SU-DHL-6 (cell line): ENCODE measurements at regions not wholly inside any gene's neighbourhood (a gene's known extent, or its start where the extent isn't known, plus 50 kb on each side); places are given as distances from the start of the nearest gene placed in this dataset.

Experiments used
- EZH2phosphoT487 ChIP-seq: fragments of 200-600 bp; sonication (generic), shearing (Covaris generic); conservative IDR thresholded peaks from 2 replicates; pipeline ENCODE4 v1.6.1; 2018; ENCODE audit warnings: mild to moderate bottlenecking, antibody characterized with exemption, low read length, moderate library complexity, mixed read lengths
- TF ChIP-seq, protein P1 (sequence below): fragments of 200-600 bp; sonication (generic); IDR thresholded peaks from one replicate; pipeline ENCODE4 v1.5.1; 2017; ENCODE audit warnings: antibody characterized with exemption, mild to moderate bottlenecking, low read length, moderate library complexity; ENCODE audit not compliant: insufficient read depth, poor library complexity, severe bottlenecking

DNA sequence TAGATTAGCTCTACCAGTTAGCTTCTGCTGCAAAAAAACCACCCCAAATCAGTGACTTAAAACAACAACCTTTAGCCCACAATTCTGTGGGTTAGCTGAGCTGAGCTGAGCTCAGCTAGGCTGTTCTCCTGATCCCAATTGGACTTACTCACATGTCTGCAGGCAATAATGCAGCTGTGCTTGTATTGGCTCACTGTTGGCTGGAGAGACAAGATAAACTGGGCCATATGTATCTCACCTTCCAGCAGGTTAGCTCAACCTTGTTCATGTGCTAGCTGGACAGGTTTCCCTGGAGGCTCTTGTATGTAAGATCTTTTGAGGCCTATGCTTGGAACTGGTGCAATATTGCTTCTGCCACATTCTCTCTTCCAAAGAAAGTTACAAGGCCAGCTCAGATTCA lies 261.5 kb upstream of the ADGRL3 start:
- TF ChIP-seq, protein P1, sequence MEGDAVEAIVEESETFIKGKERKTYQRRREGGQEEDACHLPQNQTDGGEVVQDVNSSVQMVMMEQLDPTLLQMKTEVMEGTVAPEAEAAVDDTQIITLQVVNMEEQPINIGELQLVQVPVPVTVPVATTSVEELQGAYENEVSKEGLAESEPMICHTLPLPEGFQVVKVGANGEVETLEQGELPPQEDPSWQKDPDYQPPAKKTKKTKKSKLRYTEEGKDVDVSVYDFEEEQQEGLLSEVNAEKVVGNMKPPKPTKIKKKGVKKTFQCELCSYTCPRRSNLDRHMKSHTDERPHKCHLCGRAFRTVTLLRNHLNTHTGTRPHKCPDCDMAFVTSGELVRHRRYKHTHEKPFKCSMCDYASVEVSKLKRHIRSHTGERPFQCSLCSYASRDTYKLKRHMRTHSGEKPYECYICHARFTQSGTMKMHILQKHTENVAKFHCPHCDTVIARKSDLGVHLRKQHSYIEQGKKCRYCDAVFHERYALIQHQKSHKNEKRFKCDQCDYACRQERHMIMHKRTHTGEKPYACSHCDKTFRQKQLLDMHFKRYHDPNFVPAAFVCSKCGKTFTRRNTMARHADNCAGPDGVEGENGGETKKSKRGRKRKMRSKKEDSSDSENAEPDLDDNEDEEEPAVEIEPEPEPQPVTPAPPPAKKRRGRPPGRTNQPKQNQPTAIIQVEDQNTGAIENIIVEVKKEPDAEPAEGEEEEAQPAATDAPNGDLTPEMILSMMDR, result no peak
- TF ChIP-seq EZH2phosphoT487, result no peak
